ENCODE measurements at regions not wholly inside any gene's neighbourhood (a gene's known extent, or its start where the extent isn't known, plus 50 kb on each side); places are given as distances from the start of the nearest gene placed in this dataset.

DNA sequence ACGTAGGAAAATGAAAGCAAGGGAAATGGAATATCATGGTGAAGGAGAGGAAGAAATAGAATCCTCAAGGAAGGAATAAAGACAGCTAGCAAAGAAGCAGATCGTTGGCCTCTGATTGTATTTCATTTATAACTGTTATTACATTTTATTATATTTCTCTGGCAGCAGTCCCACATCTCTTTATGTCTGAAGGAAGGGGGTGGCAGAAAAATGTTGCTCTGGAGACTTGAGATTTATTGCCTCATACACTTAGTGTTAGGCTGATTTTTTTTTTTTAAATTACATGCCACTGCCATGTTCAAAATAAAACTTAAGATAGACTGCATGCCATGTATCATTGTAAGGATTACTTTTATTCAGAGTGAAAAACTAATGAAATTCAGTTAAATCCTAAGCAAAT is 971.7 kb upstream of the CHORDC1 start:
- DNase-seq (no peak), ATAC-seq (replicated peaks) (no peak)
- Mint-ChIP-seq H3K27me3 (no peaks in the 10 kb centered on the region), H3K9me3 (peaks cover 2 to 4% of the 10 kb centered on the region in 2 donors), H3K4me1 (no peaks in the 10 kb centered on the region), H3K4me3 (no peak overlapping the region), H3K36me3 (no peaks in the 10 kb centered on the region), H3K27ac (no peak overlapping the region)

GRCh38 chr11:91188484-91188883 is 965.6 kb upstream of the CHORDC1 start:
- Mint-ChIP-seq H3K36me3 (no peaks in the 10 kb centered on the region), H3K4me3 (no peak overlapping the region), H3K9me3 (peaks cover 0 to 2% of the 10 kb centered on the region in 2 donors), H3K27me3 (no peaks in the 10 kb centered on the region), H3K27ac (no peak overlapping the region), H3K4me1 (no peaks in the 10 kb centered on the region)
- DNase-seq (no peak), ATAC-seq (replicated peaks) (no peak)

GRCh38 chr11:91187314-91187713 is 964.5 kb upstream of the CHORDC1 start:
- DNase-seq (no peak), ATAC-seq (replicated peaks) (no peak)
- Mint-ChIP-seq H3K4me1 (no peaks in the 10 kb centered on the region), H3K4me3 (no peak overlapping the region), H3K36me3 (no peaks in the 10 kb centered on the region), H3K9me3 (peaks cover 0 to 6% of the 10 kb centered on the region in 2 donors), H3K27me3 (no peaks in the 10 kb centered on the region), H3K27ac (no peak overlapping the region)

DNA sequence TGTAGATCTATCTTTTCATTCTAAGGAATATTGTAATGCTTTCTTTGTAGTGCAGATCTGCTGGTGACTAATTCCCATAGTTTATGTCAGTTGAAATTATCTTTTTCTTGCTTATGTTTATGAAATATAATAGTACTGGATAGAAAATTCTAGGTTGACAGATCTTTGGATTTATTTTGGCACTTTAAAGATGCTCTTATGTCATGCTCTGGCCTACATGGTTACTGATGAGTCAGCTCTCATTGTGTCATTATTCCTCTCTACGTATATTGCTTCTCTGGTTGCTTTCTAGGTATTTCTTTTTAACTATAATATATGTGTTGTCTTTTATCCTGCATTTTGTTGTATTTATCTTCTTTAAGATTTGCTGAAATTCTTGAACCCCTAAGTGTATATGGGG is 955.5 kb upstream of the CHORDC1 start:
- Mint-ChIP-seq H3K4me1 (no peaks in the 10 kb centered on the region), H3K27me3 (no peaks in the 10 kb centered on the region), H3K4me3 (no peak overlapping the region), H3K9me3 (peaks cover 6 to 10% of the 10 kb centered on the region in 2 donors), H3K27ac (no peak overlapping the region), H3K36me3 (no peaks in the 10 kb centered on the region)
- no peak for ATAC-seq (replicated peaks)
- DNase-seq = no peak

- peaks cover 3 to 4% of the 10 kb centered on the region in 2 donors for H3K9me3 Mint-ChIP-seq
- no peak overlapping the region for H3K4me3 Mint-ChIP-seq
- no peaks in the 10 kb centered on the region for H3K27me3 Mint-ChIP-seq
- H3K27ac Mint-ChIP-seq = no peak overlapping the region
- H3K36me3 Mint-ChIP-seq = no peaks in the 10 kb centered on the region
- no peak for DNase-seq
- no peak for ATAC-seq (replicated peaks)
- no peaks in the 10 kb centered on the region for H3K4me1 Mint-ChIP-seq
Measured at GRCh38 chr11:91174734-91175133, 951.9 kb upstream of the CHORDC1 start.

DNA sequence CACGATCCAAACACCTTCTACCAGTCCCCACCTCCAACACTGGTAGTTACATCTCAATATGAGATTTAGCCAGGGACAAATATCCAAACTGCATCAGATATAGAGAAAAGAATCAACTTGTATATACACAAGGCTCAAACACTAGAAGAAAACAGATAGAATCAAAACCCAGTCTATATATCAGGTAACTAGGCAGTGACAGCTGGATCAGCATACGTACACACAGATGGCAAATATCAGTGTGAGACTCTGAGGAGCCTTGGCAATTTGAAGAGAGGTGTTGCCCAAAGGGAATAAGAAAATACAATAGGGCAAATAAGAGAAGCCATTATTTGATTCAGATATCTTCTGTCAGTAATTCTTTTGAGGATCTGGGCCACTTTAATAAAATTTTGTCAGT is 951.3 kb upstream of the CHORDC1 start:
- Mint-ChIP-seq H3K27me3 (no peaks in the 10 kb centered on the region), H3K36me3 (no peaks in the 10 kb centered on the region), H3K27ac (no peak overlapping the region), H3K4me3 (no peak overlapping the region), H3K9me3 (peaks cover 3 to 4% of the 10 kb centered on the region in 2 donors), H3K4me1 (no peaks in the 10 kb centered on the region)
- ATAC-seq (replicated peaks) (no peak), DNase-seq (no peak)

DNA sequence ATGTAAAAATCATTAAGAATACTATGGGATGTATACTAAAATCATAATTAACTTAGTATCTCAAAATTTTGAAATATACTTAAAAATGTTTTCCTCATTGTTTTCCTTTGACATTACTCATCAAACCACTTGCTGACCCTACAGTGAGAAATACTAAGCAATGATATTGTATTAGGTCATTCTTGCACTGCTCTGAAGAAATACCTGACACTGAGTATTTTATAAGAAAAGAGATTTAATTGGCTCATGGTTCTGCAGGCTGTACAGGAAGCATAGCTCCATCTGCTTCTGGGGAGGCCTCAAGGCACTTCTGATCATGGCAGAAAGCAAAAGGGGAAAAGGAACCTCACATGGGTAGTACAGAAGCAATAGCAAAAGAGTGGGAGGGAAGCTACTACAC is 950.9 kb upstream of the CHORDC1 start:
- Mint-ChIP-seq H3K27ac (no peak overlapping the region), H3K4me3 (no peak overlapping the region), H3K27me3 (no peaks in the 10 kb centered on the region), H3K9me3 (peaks cover 3 to 4% of the 10 kb centered on the region in 2 donors), H3K36me3 (no peaks in the 10 kb centered on the region), H3K4me1 (no peaks in the 10 kb centered on the region)
- ATAC-seq (replicated peaks) (no peak), DNase-seq (no peak)

DNA sequence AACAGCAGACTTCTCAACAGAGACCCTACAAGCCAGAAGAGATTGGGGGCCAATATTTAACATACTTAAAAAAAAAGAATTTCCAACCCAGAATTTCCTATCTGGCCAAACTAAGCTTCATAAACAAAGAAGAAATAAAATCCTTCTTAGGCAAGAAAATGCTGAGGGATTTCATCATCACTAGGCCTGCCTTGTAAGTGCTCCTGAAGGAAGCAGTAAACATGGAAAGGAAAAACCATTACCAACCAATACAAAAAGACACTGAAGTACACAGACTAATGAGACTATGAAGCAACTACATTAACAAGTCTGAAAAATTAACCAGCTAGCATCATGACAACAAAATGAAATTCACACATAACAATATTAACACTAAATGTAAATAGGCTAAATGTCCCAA is 947.9 kb upstream of the CHORDC1 start:
- Mint-ChIP-seq H3K4me3 (no peak overlapping the region), H3K9me3 (peaks cover 2 to 3% of the 10 kb centered on the region in 2 donors), H3K36me3 (no peaks in the 10 kb centered on the region), H3K27ac (no peak overlapping the region), H3K27me3 (no peaks in the 10 kb centered on the region), H3K4me1 (no peaks in the 10 kb centered on the region)
- no peak for DNase-seq
- no peak for ATAC-seq (replicated peaks)

- H3K4me1 Mint-ChIP-seq = no peaks in the 10 kb centered on the region
- no peak overlapping the region for H3K27ac Mint-ChIP-seq
- H3K4me3 Mint-ChIP-seq = no peak overlapping the region
- H3K9me3 Mint-ChIP-seq = peaks cover 2 to 5% of the 10 kb centered on the region in 2 donors
- ATAC-seq (replicated peaks) = no peak
- DNase-seq = no peak
- H3K27me3 Mint-ChIP-seq = no peaks in the 10 kb centered on the region
- H3K36me3 Mint-ChIP-seq = no peaks in the 10 kb centered on the region
Measured at GRCh38 chr11:91164452-91164822, 941.6 kb upstream of the CHORDC1 start.

DNA sequence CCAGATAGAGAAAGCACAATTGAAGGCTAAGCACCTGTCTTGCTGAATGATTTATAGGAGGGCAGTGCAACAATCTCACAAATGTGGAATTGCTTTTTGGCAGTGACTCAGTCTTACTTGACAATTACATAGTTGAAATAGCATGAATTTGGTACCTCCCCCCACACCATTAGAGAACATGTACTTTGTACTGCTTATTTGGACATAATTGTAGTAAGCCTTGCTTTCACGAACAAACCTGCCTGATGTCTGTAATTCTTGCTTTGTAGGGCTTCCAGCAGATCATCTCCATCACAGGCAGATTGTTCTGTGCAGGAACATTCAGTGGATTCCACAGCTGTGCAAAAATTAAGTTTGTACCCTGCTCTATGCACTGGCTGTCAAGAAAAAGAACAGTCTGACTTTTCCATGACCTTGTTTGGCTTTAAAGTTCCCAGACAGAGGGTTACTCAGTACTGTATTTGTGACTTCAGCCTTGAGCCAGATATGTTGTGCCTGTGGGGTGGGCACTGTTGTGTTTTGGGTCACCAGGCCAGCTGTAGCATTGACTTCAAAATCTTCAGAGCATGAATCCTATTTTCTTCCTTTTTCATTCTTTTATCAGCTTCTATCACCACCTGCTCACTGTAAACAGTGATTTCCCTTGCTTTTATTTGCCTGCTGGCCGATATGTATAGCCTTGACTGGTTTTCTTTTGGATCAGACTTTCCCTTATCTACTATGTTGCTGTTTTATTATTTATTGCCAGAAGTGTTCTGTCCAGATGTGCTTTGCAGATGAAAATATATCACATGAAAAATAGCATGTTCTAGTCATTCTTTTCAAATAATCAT is 941.0 kb upstream of the CHORDC1 start:
- H3K9me3 Mint-ChIP-seq = peaks cover 2 to 5% of the 10 kb centered on the region in 2 donors
- DNase-seq = no peak
- no peaks in the 10 kb centered on the region for H3K27me3 Mint-ChIP-seq

GRCh38 chr11:91160661-91161060 is 937.8 kb upstream of the CHORDC1 start:
- peaks cover 3 to 5% of the 10 kb centered on the region in 2 donors for H3K9me3 Mint-ChIP-seq
- no peak overlapping the region for H3K27ac Mint-ChIP-seq
- no peaks in the 10 kb centered on the region for H3K27me3 Mint-ChIP-seq
- H3K4me3 Mint-ChIP-seq = no peak overlapping the region
- H3K4me1 Mint-ChIP-seq = no peaks in the 10 kb centered on the region
- ATAC-seq (replicated peaks) (no peak), DNase-seq (no peak)
- no peaks in the 10 kb centered on the region for H3K36me3 Mint-ChIP-seq

More for the DNA sequence above, 941.0 kb upstream of the CHORDC1 start:
- H3K4me1 Mint-ChIP-seq = no peaks in the 10 kb centered on the region
- no peak overlapping the region for H3K4me3 Mint-ChIP-seq
- H3K27ac Mint-ChIP-seq = no peak overlapping the region
- H3K36me3 Mint-ChIP-seq = no peaks in the 10 kb centered on the region
- peak in 1 of 2 donors; percentile 19 for ATAC-seq (replicated peaks)

DNA sequence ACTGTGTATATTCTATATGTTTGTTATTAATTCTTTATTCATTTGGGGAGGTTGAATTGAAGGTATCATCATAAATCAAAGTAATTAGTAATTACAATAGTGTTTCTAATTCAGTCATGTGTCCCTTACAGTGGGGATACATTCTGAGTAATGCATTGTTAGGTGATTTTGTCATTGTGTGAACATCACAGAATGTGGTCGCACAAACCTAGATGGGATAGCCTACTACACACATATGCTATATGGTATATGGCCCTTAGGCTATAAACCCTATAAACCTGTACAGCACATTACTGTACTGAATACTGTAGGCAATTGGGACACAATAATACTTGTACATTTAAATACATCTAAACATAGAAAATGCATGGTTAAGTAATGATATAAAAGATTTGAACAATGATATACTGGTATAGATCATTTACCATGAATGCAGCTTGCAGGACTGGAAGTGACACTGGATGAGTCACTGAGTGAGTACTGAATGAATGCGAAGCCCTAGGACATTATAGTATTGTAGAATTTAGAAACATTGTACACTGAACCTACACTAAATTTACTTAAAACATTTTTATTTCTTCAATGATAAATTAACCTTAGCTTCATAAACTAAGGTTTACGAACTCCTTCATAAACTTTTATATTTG is 936.2 kb upstream of the CHORDC1 start:
- Mint-ChIP-seq H3K4me1 (no peaks in the 10 kb centered on the region), H3K27me3 (no peaks in the 10 kb centered on the region), H3K9me3 (peaks cover under 1 to 3% of the 10 kb centered on the region in 2 donors), H3K36me3 (no peaks in the 10 kb centered on the region), H3K27ac (no peak overlapping the region), H3K4me3 (no peak overlapping the region)
- DNase-seq (no peak), ATAC-seq (replicated peaks) (no peak)

- H3K27ac Mint-ChIP-seq = no peak overlapping the region
- DNase-seq = no peak
- peaks cover 0 to 3% of the 10 kb centered on the region in 2 donors for H3K9me3 Mint-ChIP-seq
- no peak overlapping the region for H3K4me3 Mint-ChIP-seq
- H3K4me1 Mint-ChIP-seq = no peaks in the 10 kb centered on the region
- no peak for ATAC-seq (replicated peaks)
- no peaks in the 10 kb centered on the region for H3K27me3 Mint-ChIP-seq
- H3K36me3 Mint-ChIP-seq = no peaks in the 10 kb centered on the region
Measured at GRCh38 chr11:91158297-91158696, 935.4 kb upstream of the CHORDC1 start.

- Mint-ChIP-seq H3K27ac (no peak overlapping the region), H3K4me3 (no peak overlapping the region), H3K27me3 (no peaks in the 10 kb centered on the region), H3K36me3 (no peaks in the 10 kb centered on the region), H3K9me3 (peaks cover 14 to 16% of the 10 kb centered on the region in 2 donors), H3K4me1 (no peaks in the 10 kb centered on the region)
- DNase-seq (no peak), ATAC-seq (replicated peaks) (no peak)
Measured at GRCh38 chr11:91156041-91156440, 933.2 kb upstream of the CHORDC1 start.

- Mint-ChIP-seq H3K27ac (no peak overlapping the region), H3K36me3 (no peaks in the 10 kb centered on the region), H3K4me1 (no peaks in the 10 kb centered on the region), H3K9me3 (peaks cover 9 to 18% of the 10 kb centered on the region in 2 donors), H3K27me3 (no peaks in the 10 kb centered on the region), H3K4me3 (no peak overlapping the region)
- ATAC-seq (replicated peaks) (no peak), DNase-seq (no peak)
Measured at GRCh38 chr11:91147885-91148284, 925.0 kb upstream of the CHORDC1 start.

All from stimulated activated naive B cell treated with anti-CD40 and anti-IgM and Interleukin-4, amounts not matched to agents 10 μg/mL and 1 μg/mL and 100 μg/mL, for 72 hours (primary cell).